ENCODE measurements at regions not wholly inside any gene's neighbourhood (a gene's known extent, or its start where the extent isn't known, plus 50 kb on each side); places are given as distances from the start of the nearest gene placed in this dataset.

DNA sequence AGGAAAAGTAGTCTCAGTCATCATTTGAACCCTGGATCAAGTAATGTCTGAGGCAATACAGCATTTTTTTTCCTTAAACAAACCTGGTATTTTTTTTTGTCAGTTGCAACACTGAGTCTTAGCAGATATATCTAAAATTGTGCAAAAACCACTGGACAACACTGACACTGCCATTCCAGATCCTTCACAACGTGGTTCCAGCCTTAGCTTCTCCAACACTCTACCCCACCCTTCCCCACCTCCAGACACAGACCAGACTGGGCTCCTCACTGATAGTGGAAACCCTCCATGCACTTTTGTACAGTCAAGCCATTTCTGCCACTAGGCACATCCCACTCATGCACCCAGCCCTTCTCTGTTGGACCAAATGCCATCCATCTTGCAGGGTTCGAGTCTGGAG lies 199.6 kb upstream of the CTNNB1 start:
- DNase-seq: no peak

DNA sequence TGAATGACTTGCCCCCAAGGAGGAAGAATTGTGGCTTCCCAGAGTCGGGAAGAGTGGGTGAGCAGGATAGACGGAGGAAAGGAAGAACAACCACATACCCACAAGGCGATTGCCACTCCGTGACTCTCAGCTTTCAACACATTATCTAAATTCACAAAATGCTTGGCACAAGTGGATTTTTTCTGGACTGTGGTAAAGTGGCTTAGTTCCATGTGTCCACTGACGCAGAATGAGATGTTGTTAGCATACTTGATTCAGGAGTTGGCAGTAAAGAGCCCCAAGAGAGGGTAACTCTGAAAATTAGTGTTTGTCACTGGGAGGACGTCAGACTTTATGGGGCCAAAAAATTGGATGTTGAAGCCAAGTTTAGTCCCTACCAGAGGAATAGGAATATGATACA lies 198.8 kb upstream of the CTNNB1 start:
- no peak for DNase-seq

DNA sequence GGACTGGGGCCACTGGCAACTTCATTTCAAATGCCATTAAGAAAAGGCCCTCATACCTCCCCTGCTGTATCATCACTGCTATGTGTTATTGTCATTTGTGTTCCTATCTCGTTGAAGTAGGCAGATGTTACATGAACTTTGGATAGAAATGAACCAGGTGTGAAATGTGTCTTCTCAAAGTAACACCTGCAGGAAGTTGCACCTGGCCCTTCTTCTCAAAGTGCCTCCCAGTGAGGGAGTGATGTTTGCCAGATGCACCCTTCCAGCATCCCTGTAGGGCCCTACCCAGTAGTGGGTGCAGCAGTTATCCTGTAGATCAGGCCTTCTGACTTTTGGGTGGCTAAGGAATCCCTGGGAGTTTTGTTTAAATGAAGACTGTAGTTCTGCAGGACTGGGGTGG lies 197.7 kb upstream of the CTNNB1 start:
- DNase-seq: no peak

DNA sequence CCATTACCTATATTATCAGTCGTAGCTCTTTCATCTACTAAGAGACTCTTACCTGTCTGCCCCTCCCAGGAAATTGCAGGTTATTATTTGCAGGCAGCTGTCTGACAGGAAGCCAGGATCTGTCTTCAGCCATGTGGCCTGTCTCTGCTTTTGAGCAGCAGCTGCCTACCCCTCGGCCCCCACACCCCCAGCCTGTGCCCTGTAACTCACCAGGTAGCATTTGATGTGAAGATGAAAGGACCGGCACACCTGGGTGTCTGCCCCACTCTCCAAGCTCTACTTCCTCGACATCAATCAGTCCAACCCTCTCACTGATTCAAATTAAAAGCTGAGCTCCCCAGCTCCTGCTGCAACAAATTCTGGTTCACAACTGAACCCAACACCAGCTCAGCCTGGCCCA lies 197.2 kb upstream of the CTNNB1 start:
- DNase-seq: no peak

DNA sequence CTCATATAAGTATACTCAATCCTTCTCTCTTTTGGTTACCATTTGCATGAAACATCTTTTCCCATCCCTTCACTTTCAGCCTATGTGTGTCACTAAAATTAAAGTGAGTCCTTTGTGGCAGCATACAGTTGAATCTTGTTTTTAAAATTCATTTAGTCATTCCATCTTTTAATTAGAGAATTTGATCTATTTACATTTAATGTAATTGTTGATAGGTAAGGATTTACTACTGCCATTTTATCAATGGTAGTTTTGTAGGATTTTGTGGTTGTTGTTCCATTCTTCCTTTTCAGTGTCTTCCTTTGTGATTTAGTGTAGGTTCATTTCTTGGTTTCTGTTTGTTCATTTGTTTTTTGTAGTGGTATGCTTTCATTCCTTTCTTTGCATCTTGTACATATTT lies 191.9 kb upstream of the CTNNB1 start:
- DNase-seq: no peak

DNA sequence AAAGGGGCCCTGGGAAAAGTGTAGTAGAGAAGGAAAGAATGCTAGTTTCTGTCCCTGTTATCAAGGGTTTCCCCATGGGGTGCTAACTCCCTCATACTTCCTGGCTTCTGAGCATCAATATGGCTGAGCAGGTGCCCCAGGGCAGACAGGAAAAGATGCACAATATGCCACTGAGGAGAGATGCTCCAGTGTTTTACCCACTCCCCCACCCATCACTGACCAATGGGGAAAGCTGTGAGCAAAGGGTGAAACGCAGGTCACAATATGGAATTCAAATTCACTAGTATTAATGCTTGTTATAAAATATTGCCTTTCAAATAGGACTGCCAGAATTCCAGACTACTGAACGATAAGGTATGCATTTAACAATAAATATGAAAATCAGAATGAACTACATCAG lies 187.5 kb upstream of the CTNNB1 start:
- DNase-seq: no peak

DNA sequence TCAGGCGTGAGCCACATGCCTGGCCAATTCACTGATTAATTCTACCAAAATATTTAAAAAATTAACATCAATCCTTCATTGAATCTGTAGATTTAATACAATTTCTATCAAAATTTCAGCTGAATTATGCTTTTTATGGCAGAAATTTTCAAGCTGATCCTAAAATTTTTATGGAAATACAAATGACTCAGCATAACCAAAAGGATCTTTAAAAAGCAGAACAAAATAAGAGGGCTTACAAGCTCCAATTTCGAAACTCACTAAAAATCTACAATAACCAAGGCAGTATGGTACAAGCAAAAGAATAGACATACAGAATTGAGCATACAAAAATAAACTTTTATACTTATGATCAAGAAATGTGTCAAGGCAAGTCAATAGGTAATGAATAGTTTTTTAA lies 180.4 kb upstream of the CTNNB1 start:
- no peak for DNase-seq

DNA sequence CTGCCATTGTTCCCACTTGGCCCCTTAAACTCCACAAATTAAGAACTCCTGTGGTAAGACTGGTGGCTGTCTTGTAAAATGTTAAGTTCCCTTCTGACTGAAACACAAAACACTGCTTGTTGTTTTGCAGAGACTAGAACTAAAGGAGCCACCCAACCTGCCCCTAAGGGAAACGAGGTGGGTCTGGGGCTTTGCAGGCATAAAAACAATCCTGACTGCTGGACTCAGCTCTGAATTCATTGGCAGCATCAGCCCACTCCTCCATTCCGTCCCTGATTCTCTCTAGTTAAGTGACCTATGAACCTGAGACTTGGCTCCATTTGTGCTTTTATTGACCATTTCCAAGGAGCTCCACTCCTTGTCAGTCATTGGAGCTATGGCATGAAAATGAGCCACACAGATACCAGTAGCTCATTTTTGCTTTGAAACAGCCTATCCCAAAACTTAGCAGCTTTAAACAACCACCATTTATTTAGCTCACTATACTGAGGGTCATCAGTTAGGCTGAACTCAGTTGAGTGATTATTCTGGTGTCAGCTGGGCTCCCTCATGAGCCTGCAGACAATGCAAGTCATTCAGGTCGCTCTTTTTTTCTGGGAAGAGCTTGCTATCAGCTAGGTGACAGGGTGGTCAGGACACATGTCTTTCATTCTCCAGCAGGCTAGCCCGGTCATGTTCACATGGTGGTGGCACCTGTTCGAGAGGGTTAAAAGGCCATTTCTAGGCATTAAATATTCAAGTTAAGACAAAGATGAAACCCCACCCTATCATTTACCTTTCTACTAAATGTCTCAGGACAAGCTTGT lies 175.1 kb upstream of the CTNNB1 start:
- DNase-seq: no peak

DNA sequence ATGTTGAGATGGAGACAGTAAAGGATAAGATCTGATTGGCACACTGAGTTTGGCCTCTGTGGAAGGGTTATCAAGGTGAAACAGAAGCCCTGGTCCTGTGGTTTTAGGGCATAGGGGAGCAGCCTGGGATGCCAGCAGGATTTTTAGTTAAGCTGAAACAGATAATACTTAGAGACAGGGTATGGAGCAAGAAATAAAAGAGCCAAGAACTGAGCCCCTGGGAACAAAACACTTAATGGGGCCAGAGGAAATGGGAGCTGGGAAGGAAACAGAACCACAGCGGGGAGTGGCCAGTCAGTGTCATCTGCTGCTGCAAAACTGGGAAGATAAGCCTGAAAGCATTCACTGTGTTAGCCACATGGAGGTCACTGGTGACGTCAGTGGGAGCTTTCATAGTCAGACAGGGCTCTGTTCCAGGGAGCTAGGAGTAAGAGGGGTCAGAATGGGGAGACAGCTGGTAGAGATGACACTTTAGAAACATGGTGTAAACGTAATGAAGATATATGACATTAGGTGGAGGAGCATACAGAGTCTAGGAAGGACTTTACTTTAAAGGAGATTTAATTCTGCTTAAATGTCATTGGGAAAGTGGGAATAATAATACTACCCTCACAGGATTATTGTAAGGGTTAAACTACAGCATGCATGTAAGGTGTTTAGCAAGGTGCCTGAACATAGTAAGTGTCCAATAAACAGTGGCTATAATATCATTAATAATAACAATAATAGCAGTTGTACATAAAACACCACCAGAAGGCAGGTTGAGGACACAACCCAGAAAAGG lies 172.7 kb upstream of the CTNNB1 start:
- DNase-seq: no peak

DNA sequence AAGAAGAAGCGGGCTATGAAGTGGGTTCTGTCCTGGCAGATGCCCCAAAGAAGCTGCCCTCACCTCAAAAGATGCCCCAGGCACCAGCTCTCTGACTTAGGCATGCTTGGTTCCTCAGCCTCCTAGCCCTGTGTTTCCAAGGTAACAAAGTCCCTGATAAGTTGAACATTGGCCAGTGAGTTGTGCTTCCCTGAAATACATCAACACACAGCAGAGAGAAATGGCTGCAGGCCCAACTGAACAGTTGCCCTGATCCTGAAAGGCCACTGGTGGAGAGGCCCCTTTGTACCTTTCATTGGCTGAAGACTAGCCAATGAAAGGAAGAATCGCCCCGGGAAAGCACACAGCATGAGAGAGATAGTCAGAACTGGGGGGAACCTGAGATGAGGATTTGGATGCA lies 169.9 kb upstream of the CTNNB1 start:
- DNase-seq: no peak

DNA sequence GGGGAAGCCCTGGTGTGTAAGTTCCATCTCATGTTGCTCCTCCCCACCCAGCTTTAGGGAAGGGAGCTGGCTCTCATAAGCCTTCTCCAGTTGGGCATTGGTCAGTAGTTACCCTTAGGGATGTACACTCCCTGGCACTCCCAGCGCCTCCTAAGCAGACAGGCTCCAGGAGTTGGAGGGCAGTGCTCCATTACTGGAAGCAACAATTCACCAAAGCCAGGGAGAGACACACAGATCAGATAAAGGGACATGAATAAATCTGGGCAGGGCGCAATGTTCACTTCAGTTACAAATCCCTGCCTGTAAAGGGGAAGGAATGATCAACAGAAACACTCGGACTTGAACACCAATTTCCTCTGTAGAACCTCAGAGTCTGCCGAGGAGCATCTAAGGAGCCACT lies 169.1 kb upstream of the CTNNB1 start:
- no peak for DNase-seq

DNA sequence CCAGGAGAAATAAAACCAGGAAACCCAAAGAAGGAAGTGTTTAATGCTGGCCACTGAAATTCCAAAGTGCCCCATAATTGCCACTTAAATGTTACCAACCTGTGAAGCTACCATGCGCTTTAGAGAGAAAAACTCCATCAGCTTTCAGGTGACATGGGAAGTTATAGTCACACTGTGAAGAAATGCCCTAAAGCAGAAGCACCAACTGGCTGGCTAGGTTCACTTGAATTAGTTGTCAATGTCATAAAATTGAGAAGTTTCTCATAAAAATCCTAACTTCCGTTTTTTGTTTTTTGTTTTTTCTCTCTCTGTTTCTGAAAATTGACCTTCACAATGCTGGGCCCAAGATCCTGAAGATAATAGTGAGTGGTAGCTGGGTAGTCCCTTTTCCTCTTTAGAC lies 167.9 kb upstream of the CTNNB1 start:
- no peak for DNase-seq

DNA sequence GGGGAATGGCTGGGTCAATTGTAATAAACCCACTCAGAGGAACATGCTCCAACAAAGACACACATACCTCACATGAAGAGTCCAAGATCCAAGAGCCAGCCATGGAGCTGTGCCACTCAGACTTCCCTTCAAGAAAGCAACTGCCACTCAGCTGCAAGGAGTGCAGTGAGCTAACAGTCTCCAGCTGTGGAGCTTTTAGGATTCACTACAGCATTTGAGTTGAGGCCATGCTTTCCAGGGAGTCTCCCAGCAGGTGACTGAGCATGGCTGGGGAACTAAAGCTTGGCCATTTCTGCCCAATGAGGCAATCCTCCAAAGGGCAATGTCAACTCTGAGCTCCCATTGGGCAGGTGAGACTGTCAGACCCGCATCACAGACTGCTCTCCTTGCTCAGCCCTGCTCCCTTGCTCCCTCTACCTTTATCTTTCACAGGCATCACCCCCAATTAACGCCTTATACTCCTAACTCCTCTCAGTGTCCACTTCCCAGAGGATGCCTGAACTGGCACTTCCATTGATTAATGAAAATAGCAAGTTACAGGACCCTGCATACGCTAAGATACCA lies 165.3 kb upstream of the CTNNB1 start:
- DNase-seq: no peak

DNA sequence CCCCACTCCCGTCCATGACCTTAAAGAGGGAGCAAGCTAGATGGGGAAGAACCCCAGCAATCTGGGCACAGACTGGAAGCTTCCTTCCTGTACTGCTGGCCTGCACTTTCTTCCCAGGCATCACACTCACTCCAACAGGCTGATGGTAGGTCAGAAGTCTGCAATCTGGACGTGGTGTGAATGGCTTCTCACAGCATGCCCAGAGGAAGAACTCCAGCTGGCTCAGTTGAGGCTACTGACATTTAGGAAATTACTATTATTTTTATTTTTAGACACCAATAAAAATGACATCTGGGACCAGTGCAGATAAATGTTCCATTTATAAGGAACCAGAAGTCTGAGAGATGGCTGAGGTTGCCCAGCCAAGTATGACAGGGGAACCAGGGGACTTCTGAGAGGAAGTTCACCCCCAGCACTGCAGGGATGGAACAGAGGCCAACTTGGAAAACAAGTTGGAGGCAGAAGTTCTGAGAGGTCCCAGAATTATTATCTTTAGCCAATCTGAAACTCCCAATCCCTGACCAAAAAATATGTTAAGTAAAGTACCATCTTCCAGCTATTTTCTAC lies 163.8 kb upstream of the CTNNB1 start:
- DNase-seq: no peak

DNA sequence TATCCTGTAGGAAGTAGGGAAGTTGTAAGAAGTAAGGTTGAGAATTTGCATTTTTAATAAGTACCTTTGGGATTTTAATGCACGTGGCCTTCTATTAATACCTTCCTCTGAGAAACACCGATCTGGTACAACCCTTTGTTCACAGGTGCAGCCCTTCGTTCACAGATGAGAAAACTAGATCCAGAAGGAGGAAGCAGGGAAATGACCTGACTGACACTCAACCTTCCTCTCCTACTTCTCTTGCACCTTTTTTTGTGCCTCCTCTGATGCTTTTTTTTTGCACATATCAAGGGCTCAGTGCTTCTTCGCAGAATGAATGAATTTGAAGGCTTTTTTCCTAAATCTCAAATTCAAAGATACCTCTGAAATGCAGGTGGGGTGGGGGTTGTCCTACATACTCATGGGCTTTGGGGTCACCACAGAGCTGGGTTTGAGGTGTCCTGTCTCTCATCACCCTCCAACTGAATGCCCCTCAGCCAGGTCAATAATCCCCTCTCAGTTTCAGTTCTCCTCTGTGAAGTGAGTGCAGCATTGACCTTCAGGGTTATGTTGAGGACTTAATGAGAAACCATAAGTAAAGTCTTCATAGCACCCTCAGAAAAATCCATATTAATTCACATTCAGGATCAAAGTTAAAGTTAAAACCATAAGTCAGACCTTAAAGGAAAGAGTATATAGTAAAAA lies 161.5 kb upstream of the CTNNB1 start:
- DNase-seq: no peak

DNA sequence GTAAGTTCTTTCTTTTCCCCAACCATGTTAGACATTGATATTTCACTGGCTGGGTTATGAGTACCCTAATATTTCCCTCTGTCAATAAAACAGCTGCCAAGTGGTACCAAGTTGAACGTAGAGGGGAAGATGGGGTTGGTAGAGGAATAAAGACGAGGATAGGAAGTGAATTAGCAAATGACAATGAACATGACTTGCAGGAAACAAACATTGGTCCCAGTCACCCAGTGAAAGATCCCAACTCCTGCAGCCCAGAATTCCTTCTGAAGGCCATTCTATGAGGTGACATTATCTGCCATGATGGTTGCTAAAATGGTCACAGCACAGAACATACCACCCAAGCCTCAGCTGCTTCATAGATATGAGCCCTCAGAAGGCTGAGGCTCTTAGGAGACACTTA lies 159.0 kb upstream of the CTNNB1 start:
- DNase-seq: no peak

DNA sequence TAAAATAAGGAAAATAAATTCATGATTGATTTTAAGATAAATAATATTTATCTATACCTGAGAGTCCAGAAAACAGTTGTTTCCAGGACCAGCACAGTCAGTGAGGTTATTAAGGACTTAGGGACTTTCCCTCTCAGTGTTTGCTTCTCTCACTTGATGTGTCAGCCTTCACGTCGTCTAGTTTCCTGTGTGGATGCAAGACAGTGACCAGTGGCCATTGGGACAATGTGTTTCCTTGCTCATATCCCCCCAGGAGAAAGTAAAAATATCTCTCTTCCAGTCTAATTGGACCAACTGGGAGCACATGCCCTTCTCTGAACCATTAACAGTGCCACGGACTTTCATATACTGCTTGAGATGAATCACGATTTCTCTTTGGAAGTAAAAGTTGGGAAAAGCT lies 157.8 kb upstream of the CTNNB1 start:
- no peak for DNase-seq

DNA sequence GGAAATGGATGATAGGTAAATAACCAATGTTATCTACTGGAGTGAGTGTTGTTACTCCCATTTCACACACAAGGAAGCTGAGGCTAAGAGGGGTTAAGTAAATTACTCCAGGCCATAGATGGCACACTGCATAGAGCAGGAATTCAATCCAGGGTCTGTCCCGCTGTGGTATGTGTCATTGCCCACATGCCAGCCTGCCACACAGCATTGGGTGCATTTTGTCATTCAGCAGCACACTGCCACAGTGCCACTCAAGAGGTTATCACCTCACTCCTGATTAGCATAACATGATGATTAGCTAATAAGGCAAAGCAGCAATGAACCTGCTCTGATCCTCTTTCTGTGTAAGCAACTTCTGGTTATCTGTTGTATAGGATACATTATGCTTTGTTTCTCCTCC lies 157.4 kb upstream of the CTNNB1 start:
- DNase-seq: no peak

DNA sequence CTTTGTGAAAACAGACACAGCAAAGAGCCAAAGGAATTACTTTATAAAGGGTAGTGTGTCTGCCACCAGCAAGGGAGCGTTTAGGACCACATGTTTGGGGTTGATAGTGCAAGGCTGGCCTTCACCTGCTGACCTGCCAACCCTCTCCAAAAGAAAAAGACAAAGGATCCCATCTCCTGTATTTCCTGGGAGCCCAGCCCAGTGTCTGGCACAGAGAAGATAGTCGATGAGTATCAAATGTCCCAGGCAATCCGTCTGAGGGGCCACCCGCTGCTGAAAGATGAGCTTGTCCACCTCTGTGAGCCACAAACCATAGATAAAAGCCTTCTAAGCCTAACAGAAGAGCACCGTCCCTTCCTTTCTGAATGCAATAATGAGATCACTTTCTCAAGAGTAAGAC lies 154.8 kb upstream of the CTNNB1 start:
- DNase-seq: no peak

DNA sequence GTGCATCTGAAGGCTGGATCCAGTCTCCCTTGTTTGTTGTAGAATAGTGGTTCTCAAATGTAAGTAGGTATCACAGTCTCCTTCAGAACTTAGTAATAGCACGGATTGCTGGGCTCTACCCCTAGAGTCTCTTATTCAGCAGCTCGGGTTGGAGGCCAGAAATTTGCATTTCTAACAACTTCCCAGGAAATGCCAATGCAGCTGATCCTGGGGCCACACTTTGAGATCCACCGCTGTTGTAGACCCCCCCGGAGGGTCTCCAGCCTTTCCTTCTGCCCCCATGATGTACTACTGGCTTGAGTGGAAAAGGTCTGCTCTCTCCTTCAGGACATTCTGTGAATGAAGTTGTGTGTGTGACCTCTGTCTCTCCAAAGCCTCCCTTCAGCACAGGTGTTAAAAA lies 153.8 kb upstream of the CTNNB1 start:
- no peak for DNase-seq

DNA sequence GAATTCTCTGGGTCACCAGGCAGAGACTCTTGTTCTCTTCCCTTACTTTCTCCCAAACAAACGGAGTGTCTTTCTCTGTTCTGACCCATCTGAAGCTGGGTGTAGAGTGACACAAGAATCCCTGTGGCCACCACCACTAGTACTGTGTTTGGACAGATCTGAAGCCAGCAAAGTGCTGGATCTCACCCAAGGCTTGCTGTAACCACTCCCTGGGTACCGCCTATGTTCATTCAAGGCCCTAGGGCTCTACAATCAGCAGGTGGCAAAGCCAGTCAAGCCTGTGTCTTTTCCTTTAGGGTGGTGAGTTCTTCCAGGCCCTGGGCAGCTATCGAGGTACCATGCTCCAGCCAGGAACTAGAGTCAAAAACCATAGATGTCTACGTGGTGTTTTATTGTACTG lies 149.2 kb upstream of the CTNNB1 start:
- no peak for DNase-seq

DNA sequence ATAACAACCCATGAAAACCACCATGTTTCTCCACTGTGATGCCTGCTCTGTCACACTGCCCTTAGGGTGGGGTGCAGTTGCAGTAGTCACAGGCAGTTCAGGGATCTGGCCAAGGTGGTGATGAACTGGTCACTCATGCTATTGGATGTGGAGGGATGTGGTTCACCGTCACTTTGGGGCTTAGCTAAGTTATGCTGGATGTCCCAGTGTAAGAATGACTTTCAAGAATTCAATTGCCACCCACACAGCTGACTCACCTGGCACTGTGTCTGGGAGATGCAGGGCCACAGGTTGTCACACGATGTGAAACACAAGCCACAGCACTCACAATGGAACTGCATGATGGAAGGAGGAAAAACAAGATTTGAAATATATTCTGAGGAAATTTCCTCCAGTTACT lies 146.1 kb upstream of the CTNNB1 start:
- DNase-seq: peak in 1 of 2 experiments; percentile 15

DNA sequence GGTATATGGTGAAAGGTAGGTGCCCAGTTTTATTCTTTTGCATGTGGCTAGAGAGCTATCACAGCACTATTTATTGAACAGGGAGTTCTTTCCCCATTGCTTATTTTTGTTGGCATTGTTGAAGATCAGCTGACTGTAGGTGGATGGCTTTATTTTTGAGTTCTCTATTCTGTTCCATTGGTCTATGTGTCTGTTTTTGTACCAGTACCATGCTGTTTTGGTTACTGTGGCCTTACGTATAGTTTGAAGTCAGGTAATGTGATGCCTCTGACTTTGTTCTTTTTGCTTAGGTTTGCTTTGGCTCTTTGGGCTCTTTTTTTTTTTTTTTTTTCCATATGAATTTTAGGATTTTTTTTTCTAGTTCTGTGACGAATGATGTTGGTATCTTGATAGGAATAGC lies 139.2 kb upstream of the CTNNB1 start:
- DNase-seq: no peak

Measured in stimulated activated CD4-positive, alpha-beta T cell treated with anti-CD3 and anti-CD28 coated beads, Interleukin-4, amount 100 ng/mL, for 4 hours (primary cell).